Uterus (tissue), 3 donors: ENCODE measurements at regions not wholly inside any gene's neighbourhood (a gene's known extent, or its start where the extent isn't known, plus 50 kb on each side); places are given as distances from the start of the nearest gene placed in this dataset.
"Not testable (repeated sequence)": the region's sequence is repeated elsewhere in the genome, so short reads cannot be mapped to it uniquely, and the experiment has no call there.

ENCODE experiments used
- DNase-seq, 2 donors: peaks; one replicate each; pipeline ENCODE4 v3.0.0-alpha.2; 2019 to 2020
- H3K27ac ChIP-seq, 2 donors: fragments of 200-600 bp; sonication (generic); 1 replicate in 1 of 2; 2 replicates in 1 of 2; pipeline ENCODE4 v1.5.1; 2016 to 2018
- H3K27me3 ChIP-seq, 2 donors: fragments of 200-600 bp; sonication (generic); one replicate each; pipeline ENCODE4 v1.5.1; 2018 to 2019; ENCODE audit warnings: control low read depth in 1 of 2
- H3K36me3 ChIP-seq, 2 donors: fragments of 200-600 bp; sonication (generic); one replicate each; pipeline ENCODE4 v1.5.1; 2019; ENCODE audit warnings: control low read depth in 1 of 2
- H3K4me1 ChIP-seq, 2 donors: fragments of 200-600 bp; sonication (generic); one replicate each; pipeline ENCODE4 v1.5.1; 2018 to 2019; ENCODE audit warnings: control low read depth in 1 of 2
- H3K4me3 ChIP-seq, 2 donors: fragments of 200-600 bp; sonication (generic); 1 replicate in 1 of 2; 2 replicates in 1 of 2; pipeline ENCODE4 v1.5.1; 2018 to 2019; ENCODE audit warnings: mild to moderate bottlenecking in 1 of 2
- H3K9me3 ChIP-seq, 2 donors: fragments of 200-600 bp; sonication (generic); one replicate each; pipeline ENCODE4 v1.5.1; 2019; ENCODE audit warnings: control low read depth in 1 of 2
- POLR2A ChIP-seq, 2 donors: fragments of 450-650 bp; IDR thresholded peaks; one replicate each; pipeline ENCODE4 v1.6.1; 2016; ENCODE audit warnings: antibody characterized with exemption in 2 of 2, mild to moderate bottlenecking in 1 of 2, moderate library complexity in 1 of 2
- intact Hi-C: fragments of 100-400 bp; cut with DNase I; formaldehyde crosslinking; loops from one replicate; pipeline ENCODE4 v1.15.1; 2023; ENCODE audit warnings: low total_unique reads
- TF ChIP-seq, protein P1 (sequence below), 4 experiments: fragments of 200-600 bp in 2 of 4; fragments of 450-650 bp in 2 of 4; sonication (generic) in 2 of 4; IDR thresholded peaks; one replicate each; pipeline ENCODE4 v1.5.1; 2016 to 2019; ENCODE audit warnings: antibody characterized with exemption in 4 of 4, mild to moderate bottlenecking in 2 of 4, moderate library complexity in 1 of 4
- donor health status: DM: yes; HTN: yes; CAD: no.

DNA sequence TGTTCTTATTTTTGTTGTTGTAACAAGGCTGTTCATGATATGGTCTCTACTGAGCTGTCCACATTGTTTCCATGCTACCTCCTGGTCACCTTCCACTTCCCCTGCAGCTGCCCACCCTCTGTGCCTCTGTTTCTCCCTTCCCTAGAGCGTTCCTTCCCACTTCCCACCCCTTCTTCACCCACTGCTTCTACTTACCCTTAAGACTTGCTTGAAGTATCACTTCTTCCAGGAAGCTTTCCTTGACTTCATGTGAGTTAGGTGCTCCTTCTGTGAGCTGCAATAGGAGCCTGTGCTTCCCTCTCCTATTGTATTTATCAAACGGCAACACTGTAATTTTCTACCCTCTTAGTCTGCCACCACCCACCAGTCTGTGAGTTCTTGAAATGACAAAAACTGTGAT lies 286.8 kb upstream of the AMIGO2 start:
- no peaks in the 10 kb centered on the region for H3K4me1 ChIP-seq
- DNase-seq: no peak
- no peaks in the 10 kb centered on the region for H3K27me3 ChIP-seq
- H3K4me3 ChIP-seq: no peak overlapping the region
- H3K36me3 ChIP-seq: no peaks in the 10 kb centered on the region
- TF ChIP-seq POLR2A (IDR thresholded peaks at IDR 0.05): no peak
- intact Hi-C loops: no loop called here
- no peaks in the 10 kb centered on the region for H3K9me3 ChIP-seq
- H3K27ac ChIP-seq: peak overlapping the region in 1 of 2 donors; percentile 28

DNA sequence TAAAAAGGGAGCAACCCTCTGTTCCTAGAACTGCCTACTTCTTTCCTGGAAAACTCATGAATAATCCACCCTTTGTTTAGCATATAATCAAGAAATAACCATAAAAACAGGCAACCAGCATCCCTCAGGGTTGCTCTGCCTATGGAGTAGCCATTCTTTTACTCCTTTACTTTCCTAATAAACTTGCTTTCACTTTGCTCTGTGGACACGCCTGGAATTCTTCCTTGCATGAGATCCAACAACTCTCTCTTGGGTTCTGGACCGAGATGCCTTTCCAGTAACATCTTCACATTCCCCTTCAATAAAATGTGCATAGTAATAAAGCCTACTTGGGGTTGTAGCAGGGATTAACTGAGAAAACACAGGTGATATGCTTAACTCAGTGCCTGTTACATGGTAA lies 286.4 kb upstream of the AMIGO2 start:
- H3K27me3 ChIP-seq: no peaks in the 10 kb centered on the region
- no peaks in the 10 kb centered on the region for H3K36me3 ChIP-seq
- no peak for DNase-seq
- intact Hi-C loops: no loop called here
- H3K9me3 ChIP-seq: no peaks in the 10 kb centered on the region
- TF ChIP-seq POLR2A (IDR thresholded peaks at IDR 0.05): no peak
- TF ChIP-seq, protein P1, sequence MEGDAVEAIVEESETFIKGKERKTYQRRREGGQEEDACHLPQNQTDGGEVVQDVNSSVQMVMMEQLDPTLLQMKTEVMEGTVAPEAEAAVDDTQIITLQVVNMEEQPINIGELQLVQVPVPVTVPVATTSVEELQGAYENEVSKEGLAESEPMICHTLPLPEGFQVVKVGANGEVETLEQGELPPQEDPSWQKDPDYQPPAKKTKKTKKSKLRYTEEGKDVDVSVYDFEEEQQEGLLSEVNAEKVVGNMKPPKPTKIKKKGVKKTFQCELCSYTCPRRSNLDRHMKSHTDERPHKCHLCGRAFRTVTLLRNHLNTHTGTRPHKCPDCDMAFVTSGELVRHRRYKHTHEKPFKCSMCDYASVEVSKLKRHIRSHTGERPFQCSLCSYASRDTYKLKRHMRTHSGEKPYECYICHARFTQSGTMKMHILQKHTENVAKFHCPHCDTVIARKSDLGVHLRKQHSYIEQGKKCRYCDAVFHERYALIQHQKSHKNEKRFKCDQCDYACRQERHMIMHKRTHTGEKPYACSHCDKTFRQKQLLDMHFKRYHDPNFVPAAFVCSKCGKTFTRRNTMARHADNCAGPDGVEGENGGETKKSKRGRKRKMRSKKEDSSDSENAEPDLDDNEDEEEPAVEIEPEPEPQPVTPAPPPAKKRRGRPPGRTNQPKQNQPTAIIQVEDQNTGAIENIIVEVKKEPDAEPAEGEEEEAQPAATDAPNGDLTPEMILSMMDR (IDR thresholded peaks at IDR 0.05): no peak
- H3K4me1 ChIP-seq: no peaks in the 10 kb centered on the region
- peak overlapping the region in 1 of 2 donors; percentile 28 for H3K27ac ChIP-seq
- H3K4me3 ChIP-seq: no peak overlapping the region

DNA sequence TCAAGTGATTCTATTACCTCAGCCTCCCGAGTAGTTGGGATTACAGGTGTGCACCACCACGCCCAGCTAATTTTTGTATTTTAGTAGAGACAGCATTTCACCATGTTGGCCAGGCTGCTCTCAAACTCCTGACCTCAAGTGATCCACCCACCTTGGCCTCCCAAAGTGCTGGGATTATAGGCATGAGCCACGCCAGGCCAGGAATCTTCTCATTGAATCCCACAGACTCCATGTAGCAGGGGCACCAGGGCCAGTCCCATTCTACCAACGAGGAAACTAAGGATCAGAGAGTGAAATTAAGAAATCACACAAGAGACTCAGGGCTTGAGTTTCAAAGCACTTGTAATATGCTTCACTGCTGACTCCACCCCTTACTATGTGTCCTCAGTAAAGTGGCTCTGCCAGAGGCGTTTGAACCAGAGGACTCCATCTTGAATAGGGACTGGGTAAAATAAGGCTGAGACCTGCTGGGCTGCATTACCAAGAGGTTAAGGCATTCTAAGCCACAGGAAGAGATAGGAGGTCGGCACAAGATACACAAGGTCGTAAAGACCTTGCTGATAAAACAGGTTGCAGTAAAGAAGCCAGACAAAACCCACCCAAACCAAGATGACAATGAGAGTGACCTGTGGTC lies 285.8 kb upstream of the AMIGO2 start:
- H3K27ac ChIP-seq, DNase-seq, H3K27me3 ChIP-seq, intact Hi-C loops, H3K36me3 ChIP-seq, H3K4me3 ChIP-seq, H3K9me3 ChIP-seq, H3K4me1 ChIP-seq: not testable (repeated sequence)

DNA sequence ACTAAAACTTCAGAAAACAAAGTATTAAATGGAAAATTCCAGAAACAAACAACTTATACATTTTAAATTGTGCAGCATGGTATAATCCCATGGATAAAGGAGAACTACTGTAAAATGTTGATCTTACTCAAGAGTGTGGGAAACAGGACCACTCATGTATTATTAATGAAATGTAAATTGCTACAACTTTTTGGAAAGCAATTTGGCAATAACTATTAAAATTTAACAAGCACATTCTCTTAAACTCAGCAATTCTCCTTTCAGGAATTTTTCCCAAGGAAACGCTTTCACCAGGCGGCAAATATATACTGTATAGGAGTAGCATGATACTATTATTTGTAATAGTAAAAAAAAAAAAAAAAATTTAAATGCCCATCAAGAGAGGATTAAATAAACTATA lies 284.5 kb upstream of the AMIGO2 start:
- TF ChIP-seq, protein P1 (IDR thresholded peaks at IDR 0.05): no peak
- TF ChIP-seq POLR2A (IDR thresholded peaks at IDR 0.05): no peak
- DNase-seq: no peak
- no peak overlapping the region for H3K27ac ChIP-seq
- no peaks in the 10 kb centered on the region for H3K9me3 ChIP-seq
- H3K4me3 ChIP-seq: no peak overlapping the region
- H3K4me1 ChIP-seq: no peaks in the 10 kb centered on the region
- intact Hi-C loops: no loop called here
- no peaks in the 10 kb centered on the region for H3K27me3 ChIP-seq
- H3K36me3 ChIP-seq: no peaks in the 10 kb centered on the region

DNA sequence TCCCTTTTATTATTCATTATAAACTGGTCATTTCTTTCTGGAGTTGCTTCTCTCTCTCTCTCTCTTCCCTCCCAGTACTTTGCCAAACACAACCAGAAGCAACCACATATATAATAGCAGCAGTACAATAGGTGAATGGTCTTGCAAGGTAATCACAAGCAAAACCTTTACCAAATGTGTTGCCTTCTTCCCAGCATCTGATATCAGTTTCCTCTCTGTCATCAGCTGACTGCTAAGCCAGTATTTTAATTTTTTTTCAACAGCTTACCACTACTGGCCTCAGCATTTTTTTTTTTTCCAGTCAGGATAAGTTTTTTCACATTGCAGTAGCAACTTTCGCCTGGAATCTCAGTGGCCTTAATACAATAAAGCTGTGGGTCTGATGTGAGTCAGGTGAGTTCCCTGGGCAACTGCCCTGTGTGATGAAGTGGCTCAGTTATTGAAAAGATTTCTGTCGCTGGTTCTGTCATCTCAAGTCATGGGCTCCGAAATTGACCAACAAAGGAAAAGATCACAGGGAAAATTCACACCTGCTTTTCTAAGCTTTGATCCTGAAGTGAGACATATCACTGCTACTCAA lies 282.5 kb upstream of the AMIGO2 start:
- Histone ChIP-seq H3K27me3 (no peaks in the 10 kb centered on the region), H3K9me3 (no peaks in the 10 kb centered on the region), H3K36me3 (no peaks in the 10 kb centered on the region), H3K4me1 (no peaks in the 10 kb centered on the region), H3K27ac (peak overlapping the region; percentile 56 to 58), H3K4me3 (no peak overlapping the region)
- intact Hi-C loops: no loop called here
- TF ChIP-seq POLR2A (IDR thresholded peaks at IDR 0.05): no peak
- TF ChIP-seq, protein P1 (IDR thresholded peaks at IDR 0.05): no peak
- DNase-seq: no peak

DNA sequence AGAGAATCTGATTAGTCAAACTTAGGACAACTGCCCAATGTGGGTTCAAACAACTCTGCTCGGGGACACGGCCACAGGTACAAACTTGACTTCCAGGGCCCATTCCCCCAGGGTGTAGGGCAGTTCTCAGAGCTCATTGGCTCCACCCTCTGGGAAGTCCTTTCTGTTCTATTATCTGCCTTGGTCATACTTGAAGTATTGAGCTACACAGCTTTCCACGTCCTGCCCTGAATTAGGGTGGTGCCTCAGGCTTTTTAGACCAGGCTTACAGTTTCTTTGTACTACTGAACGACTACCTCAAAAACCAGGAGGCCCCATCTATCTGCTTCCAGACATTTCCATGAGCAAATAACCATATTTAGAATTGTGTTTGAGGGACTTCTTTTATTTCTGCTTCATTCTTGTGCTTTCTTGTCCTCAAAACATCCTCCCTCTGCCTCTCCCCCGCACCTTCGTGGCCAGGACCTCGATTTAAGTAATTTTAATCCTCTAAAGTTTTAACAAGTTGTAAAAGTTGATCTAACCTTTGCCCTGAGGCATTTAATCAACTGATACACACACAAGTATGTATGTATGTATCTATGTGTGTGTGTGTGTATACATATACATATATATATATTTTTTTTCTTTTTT lies 281.7 kb upstream of the AMIGO2 start:
- no peaks in the 10 kb centered on the region for H3K9me3 ChIP-seq
- no peaks in the 10 kb centered on the region for H3K27me3 ChIP-seq
- H3K4me1 ChIP-seq: no peaks in the 10 kb centered on the region
- DNase-seq: peak; percentile 66 to 67
- peak overlapping the region; percentile 56 to 58 for H3K27ac ChIP-seq
- H3K4me3 ChIP-seq: no peak overlapping the region
- intact Hi-C loops: no loop called here
- TF ChIP-seq POLR2A (IDR thresholded peaks at IDR 0.05): no peak
- TF ChIP-seq, protein P1 (IDR thresholded peaks at IDR 0.05): no peak
- H3K36me3 ChIP-seq: no peaks in the 10 kb centered on the region
